ENCODE measurements at regions not wholly inside any gene's neighbourhood (a gene's known extent, or its start where the extent isn't known, plus 50 kb on each side); places are given as distances from the start of the nearest gene placed in this dataset.

DNA sequence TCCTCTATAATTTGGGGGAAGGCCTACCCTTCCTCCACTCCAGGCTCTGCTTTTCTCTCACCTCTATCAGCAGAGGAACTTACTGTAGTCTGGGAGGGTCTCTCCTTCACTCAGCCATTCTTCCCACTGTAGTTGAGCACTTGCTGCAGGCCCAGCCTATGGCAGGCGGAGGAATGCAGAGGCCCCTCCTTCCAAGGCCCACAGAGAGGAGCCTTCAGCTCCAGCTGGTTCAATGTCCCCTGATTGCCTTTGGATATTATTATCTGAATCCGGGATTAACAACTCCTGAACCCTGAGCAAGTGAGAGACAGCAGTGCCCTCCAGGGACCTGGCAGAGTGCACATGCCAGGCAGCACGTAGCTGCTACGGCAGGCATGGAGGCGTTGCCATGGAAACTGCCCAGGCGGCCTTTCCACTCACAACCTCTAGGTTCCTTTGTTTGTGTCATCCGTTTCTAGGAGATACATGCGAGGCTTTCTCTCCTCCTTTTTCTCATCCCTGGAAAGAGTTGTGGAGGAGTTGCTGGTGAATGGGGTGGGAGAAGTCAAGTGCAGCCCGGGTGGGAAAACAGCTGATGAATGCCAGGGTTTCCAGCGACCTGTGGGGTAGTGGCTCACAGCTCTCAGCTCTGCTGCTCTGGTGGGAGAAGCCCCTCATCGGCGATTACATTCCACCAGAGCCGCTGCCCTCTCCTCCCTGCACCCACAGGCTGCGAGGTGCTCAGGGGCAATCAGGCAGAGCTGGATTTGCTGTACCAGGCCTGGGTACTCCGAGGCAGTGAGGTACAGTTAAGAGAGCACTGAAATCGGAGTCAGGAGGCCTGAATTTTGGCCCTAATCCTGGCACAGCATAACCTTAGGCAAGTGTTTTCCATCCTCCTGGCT, 55.3 kb upstream of the HK2 start:
- H3K4me1 Mint-ChIP-seq, result peaks cover 13 to 14% (median 13%) of the 10 kb centered on the region in 3 donors
- H3K36me3 Mint-ChIP-seq, result no peaks in the 10 kb centered on the region
- Histone ChIP-seq H3K4me1 (ENCODE audit: insufficient read depth, low read length) (no peaks in the 10 kb centered on the region), H3K36me3 (ENCODE audit: insufficient read depth, low read length) (no peaks in the 10 kb centered on the region), H3K9me3 (ENCODE audit: low read length) (no peaks in the 10 kb centered on the region), H3K27me3 (ENCODE audit: insufficient read depth, low read length, poor library complexity, severe bottlenecking) (no peaks in the 10 kb centered on the region), H3K4me3 (ENCODE audit: low read length) (no peak overlapping the region), H3K27ac (ENCODE audit: low read depth, low read length) (no peak overlapping the region)
- H3K27me3 Mint-ChIP-seq, result no peaks in the 10 kb centered on the region
- H3K4me3 Mint-ChIP-seq, result no peak overlapping the region
- no peak for DNase-seq
- peak overlapping the region in 4 of 8 donors; percentile 8 to 82 (median 50) for H3K27ac Mint-ChIP-seq
- peaks cover 0 to 1% (median 0%) of the 10 kb centered on the region in 5 donors for H3K9me3 Mint-ChIP-seq
- ChIA-PET POLR2A (no interaction called here), CTCF (no interaction called here)

DNA sequence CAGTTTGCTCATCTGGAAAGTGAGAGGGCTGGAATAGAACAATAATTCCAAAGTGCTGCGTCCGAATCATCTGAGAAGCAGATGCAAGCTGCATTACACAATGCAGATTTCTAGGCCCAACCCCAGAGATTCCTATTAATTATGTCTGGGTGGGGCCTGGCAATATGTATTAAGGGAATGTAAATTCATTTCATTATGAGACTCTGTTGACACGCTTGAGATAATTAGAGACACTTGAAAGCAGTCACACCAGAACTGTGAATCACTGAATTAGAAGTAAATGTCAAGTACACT, 54.7 kb upstream of the HK2 start:
- peaks cover 0 to 1% (median 0%) of the 10 kb centered on the region in 5 donors for H3K9me3 Mint-ChIP-seq
- no peak for DNase-seq
- H3K27me3 ChIP-seq (ENCODE audit: insufficient read depth, low read length, poor library complexity, severe bottlenecking), result no peaks in the 10 kb centered on the region
- no peaks in the 10 kb centered on the region for H3K36me3 Mint-ChIP-seq
- no peaks in the 10 kb centered on the region for H3K9me3 ChIP-seq (ENCODE audit: low read length)
- H3K4me3 Mint-ChIP-seq, result no peak overlapping the region
- ChIA-PET POLR2A (no interaction called here), CTCF (no interaction called here)
- no peaks in the 10 kb centered on the region for H3K27me3 Mint-ChIP-seq
- H3K4me1 Mint-ChIP-seq, result peaks cover 13 to 14% (median 13%) of the 10 kb centered on the region in 3 donors
- H3K4me1 ChIP-seq (ENCODE audit: insufficient read depth, low read length), result no peaks in the 10 kb centered on the region
- no peak overlapping the region for H3K27ac ChIP-seq (ENCODE audit: low read depth, low read length)
- no peak overlapping the region for H3K27ac Mint-ChIP-seq
- H3K4me3 ChIP-seq (ENCODE audit: low read length), result no peak overlapping the region
- H3K36me3 ChIP-seq (ENCODE audit: insufficient read depth, low read length), result no peaks in the 10 kb centered on the region

DNA sequence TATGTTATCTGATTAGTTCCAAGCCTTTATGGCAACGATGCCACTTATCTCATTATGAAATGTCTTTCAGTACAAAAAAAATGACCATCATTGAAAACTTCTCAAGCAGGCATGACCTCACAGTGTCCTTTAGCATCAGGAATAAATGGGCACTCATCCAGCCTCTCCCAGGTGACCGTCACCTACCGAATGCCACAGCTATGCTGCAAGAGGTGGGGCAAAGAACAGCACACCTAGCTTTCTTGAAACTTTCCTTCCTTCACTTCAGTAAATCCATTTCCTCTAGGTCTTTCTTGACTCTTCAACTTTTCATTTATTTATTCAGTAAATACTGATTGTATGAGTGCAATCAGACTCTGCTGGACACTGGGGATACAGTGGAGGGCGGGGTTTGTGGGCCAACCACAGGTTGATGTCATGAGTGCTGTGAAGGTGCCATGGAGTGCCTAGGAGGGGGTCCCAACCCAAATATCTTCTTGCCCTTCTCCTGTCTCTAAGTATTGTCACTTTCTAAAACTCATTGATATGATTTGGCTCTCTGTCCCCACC, 54.3 kb upstream of the HK2 start:
- no peaks in the 10 kb centered on the region for H3K4me1 ChIP-seq (ENCODE audit: insufficient read depth, low read length)
- H3K27me3 ChIP-seq (ENCODE audit: insufficient read depth, low read length, poor library complexity, severe bottlenecking), result no peaks in the 10 kb centered on the region
- no peaks in the 10 kb centered on the region for H3K36me3 ChIP-seq (ENCODE audit: insufficient read depth, low read length)
- no peak overlapping the region for H3K27ac ChIP-seq (ENCODE audit: low read depth, low read length)
- H3K4me3 ChIP-seq (ENCODE audit: low read length), result no peak overlapping the region
- no peaks in the 10 kb centered on the region for H3K9me3 ChIP-seq (ENCODE audit: low read length)
- Mint-ChIP-seq H3K27ac (no peak overlapping the region), H3K4me3 (no peak overlapping the region), H3K9me3 (peaks cover 0 to 1% (median 0%) of the 10 kb centered on the region in 5 donors), H3K27me3 (no peaks in the 10 kb centered on the region), H3K4me1 (peaks cover 13 to 14% (median 13%) of the 10 kb centered on the region in 3 donors), H3K36me3 (no peaks in the 10 kb centered on the region)
- POLR2A ChIA-PET, result no interaction called here
- CTCF ChIA-PET, result no interaction called here
- no peak for DNase-seq

All from CD8-positive, alpha-beta memory T cell (primary cell).